HG03097 (cell line): ENCODE measurements at regions not wholly inside any gene's neighbourhood (a gene's known extent, or its start where the extent isn't known, plus 50 kb on each side); places are given as distances from the start of the nearest gene placed in this dataset.
A peak's percentile ranks its signal among the peaks of the same experiment; 100 is the strongest.

ENCODE experiments used
- ATAC-seq: cut with Tn5 transposase; IDR thresholded peaks from one replicate; pipeline ENCODE4 v1.9.1; 2021; ENCODE audit not compliant: unreplicated experiment, low FRiP score

DNA sequence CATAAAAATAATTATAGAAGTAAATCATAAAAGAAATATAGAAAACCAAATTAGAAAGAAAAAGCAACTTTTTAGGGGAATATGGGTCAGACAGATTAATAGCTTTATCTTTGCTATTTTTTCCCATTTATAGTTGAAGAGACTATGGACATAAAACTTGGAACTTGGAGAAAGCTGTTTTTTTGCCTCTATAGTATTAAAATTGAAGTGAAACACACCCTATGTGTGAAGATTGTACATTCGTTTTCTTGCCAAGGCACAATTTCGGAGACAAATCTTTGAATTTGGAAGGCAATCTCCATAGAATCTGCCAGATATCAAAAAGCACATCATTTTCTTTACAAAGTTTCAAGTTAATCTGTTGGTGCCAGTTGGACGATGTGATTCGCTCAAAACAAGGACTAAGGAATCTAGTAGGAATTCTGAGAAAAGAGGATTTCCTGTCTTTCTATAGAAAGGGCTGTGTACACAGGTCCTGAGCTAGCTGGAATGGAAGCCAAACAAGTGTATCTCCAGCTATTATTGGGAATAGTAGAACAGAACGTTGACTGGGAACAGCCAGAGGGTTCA, 156.3 kb downstream of the SLC7A11 start:
- ATAC-seq = no peak

DNA sequence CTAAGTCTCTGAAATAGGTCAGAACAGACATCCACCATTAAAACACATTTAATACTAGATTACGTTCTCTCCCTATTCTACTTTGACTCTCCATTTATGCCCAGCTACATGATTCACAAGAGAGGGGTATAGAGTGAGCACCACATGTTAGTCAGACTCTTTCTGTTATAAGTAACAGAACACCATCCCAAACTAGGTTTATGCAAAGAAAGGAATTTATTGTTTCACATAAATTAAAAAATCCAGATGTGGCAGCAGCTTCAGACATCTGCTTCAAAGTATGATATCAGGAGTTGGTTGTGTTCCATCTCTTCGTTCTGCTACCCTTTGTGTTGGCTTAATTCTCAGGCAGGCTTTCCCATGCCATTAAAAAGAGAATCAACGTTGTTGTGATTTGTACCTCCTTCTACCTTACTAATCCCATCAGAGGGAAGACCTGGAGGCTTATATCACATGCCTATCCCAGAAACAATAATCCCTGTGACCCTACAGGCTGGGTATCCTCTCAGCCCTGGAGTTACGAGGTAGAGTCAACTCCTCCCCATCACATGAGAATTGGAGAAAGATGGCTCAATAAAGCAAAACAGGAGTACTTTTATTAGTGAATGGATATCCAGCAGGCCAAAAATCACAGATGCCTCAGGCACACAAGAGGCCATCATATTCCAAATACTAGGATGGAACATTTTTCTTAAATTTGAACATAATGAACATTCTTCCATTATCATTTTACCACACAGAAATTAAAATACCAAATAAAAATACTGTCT, 163.2 kb downstream of the SLC7A11 start:
- ATAC-seq = no peak

DNA sequence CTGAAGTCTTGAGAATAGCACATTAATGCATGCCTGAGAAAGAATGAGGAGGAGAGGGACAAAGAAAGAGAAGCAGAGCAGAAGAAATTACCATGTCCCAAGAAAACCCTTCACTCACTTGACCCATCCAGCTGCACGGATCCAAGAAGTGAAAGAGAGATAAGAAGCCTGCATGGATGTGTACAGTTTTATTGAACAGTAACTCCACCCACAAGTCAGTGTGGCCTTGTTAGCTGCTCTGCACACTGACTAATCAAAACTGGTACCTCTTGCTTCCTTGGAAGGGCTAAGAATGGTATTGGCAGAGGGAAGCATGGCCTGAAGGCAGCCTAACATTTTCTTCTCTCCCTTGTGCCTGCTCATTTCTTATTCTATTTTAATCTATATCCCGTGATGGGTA, 163.9 kb downstream of the SLC7A11 start:
- no peak for ATAC-seq

DNA sequence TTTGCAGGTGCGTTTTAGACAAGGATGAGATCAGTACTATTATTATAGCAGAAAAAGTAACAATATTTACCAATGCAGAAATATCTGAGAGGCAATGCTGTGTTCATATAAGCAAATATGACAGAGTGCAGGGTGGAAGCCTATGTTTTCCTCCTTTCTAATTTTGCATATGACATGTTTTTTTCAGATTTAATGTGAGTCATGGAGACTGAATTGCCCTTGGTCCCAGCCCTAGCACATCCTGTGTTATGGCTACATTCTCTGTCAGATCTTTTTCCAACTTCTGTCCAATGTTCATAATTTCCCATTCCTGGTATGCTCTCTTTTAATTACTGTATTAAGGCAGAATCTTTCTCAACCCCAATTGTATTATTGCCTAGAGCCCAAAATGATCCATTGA, 165.6 kb downstream of the SLC7A11 start:
- no peak for ATAC-seq

DNA sequence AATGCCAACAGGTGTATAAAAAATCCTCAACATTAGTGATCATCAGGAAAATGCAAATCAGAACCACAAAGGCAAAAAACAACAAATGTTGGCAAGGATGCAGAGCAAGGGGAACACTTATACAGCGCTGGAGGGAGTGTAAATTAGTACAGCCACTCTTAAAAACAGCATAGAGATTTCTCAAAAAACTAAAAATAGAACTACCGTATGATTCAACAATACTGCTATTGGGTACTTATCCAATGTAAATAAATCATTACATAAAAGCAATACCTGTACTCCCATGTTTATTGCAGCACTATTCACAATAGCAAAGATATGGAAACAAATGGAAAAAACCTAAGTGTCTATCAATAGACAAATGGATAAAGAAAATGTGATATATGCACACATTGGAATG, 171.3 kb downstream of the SLC7A11 start:
- no peak for ATAC-seq

DNA sequence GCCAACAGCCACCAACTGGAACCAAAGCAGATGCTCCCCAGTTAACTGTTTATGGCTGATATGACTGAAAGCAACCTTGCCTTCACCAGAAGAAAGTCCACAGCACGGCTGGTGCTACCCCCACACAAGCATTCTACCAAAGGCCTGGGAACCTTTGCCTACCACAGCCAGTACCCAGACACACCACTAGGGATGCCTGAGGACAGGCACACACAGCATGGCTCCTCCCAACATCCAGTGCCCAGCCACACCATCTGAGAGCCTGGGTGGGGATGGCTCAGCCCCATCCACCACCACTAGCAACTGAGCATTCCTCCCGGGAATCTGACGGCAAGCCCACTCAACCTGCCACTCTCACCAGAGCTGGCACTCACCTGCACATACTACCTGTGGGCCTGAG, 178.6 kb downstream of the SLC7A11 start:
- no peak for ATAC-seq

DNA sequence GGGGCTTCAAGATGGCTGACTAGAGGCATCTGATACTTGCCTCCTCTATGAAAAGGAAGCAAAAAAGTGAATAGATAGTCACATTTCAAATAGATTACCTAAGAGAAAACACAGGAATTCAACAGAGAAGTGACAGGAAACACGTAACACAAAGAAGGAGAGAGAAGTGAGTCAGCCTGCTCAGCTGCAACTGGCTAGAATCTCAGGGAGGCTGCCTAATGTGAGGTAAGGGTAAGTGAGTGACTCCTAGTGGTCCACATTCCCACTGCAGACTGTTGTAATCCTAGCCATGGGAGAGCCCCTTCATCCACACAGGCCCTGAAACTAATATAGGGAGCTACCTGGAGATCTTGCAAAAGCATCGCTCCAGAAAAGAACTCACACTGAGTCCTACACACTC, 179.2 kb downstream of the SLC7A11 start:
- ATAC-seq = no peak

DNA sequence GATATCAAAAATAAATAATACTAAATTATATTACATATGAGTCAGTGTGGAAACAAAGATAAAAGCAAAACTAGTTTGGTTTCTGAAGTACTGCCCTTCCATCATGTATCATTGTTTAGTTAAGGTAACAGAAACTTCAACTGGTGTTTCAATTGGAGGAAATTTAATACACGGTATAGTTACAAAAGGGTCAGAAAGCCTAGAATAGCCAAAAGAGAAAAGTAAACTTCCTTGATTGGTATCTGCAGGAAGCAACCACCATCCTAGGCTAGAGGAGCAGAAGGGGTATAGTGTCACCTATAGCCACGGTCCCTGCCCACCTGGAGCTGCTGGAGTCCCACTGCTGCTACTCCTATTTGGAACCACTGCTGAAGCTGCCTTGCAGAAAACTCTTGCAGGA, 185.6 kb downstream of the SLC7A11 start:
- no peak for ATAC-seq

DNA sequence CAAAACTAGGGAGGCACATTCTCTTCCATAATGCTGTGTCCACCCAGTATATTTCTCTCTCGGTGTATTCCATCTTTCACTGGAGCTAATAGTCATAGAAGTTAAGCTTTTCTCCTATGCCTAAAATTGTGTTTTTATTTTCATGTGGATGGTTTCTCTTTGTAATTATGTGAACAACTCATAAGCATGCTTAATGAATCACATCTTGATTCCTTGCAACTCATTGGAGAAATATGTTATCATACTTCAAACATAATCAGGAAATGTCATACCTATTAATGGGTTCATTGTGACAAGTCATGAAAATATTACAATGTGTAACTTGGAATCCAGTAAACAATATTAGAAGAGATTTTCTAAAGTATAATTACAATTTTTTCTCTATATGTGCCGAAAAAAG, 186.3 kb downstream of the SLC7A11 start:
- no peak for ATAC-seq

DNA sequence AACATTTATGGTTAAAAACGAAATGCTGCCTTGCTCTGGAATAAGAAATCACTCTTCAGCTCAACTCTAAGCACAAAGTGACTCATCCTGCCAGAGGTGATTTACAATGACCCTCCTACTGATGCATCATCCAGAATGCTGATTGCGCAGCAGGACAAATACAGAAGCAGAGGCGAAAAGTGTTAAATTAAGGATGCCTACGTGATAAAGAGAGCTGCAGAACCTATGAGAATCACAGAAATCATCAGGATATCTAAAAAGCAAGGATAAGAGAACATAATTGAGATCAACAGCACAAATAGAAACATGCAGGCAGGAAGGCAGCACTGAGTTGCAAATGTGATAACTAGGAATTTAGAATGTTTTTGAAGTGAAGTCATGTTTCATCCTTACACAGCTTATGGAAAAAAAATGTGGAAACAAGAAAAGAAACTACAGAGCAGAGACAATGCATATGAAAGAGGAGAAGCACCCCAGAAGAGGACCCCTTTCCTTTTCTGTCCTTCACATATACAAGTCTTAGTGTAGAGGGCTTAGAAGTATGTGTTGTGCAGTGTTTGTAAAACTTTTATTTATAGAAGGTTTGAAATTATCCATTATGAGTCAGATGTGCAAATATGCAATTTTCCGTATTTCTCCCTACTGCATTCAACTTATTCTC, 188.4 kb downstream of the SLC7A11 start:
- no peak for ATAC-seq

DNA sequence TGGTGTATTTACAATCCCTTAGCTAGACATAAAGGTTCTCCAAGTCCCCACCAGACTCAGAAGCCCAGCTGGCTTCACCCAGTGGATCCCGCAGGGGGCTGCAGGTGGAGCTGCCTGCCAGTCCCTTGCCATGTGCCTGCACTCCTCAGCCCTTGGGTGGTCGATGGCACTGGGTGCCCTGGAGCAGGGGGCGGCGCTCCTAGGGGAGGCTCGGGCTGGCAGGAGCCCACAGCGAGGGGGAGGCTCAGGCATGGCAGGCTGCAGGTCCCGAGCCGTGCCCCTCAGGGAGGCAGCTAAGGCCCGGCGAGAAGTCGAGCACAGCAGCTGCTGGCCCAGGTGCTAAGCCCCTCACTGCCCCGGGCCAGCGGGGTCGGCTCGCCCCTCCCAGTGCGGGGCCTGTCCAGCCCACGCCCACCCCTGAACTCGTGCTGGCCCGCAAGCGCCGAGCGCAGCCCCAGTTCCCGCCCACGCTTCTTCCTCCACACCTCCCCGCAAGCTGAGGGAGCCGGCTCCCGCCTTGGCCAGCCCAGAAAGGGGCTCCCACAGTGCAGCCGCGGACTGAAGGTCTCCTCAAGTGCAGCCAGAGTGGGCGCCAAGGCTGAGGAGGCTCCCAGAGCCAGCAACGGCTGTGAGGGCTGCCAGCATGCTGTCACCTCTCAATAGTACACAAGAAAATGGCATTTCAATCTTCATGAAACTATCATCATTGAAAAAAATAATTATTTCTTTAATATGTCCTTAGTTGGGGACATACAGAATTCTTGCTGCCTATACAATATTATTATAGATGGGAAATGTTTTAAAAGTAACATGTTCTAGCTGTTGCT, 189.1 kb downstream of the SLC7A11 start:
- ATAC-seq = no peak

DNA sequence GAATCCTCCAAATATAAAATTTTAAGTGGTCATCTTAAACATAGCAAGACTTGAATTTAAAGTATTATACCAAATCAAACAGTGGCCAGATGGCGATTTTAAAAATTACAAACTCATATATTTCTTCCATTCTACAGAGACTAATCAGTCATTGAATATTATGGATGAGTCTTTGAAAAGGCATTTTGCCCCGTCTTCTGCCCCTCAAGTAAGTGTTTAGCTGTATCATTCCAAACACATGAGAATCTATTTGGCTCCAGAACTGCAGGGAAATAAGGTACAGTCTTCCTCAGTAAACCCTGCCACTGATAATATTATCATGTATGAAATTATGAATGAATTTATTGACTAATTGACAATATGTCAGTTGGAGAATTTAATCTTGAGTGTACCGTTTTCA, 191.0 kb downstream of the SLC7A11 start:
- no peak for ATAC-seq

DNA sequence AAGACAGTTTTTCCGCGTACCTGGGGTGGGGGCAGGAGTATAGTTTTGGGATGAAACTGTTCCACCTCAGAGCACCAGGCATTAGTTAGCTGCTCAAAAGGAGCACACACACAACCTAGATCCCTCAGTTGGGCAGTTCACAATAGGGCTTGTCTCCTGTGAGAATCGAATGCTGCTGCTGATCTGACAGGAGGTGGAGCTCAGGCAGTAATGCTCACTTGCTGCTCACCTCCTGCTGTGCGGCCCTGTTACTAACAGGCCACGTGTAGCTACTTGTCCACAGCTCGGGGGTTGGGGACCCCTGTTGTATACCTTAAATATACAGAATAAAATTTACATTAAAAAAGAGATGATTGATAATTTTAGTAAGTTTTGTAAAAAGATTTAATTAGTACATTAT, 191.5 kb downstream of the SLC7A11 start:
- ATAC-seq = no peak

DNA sequence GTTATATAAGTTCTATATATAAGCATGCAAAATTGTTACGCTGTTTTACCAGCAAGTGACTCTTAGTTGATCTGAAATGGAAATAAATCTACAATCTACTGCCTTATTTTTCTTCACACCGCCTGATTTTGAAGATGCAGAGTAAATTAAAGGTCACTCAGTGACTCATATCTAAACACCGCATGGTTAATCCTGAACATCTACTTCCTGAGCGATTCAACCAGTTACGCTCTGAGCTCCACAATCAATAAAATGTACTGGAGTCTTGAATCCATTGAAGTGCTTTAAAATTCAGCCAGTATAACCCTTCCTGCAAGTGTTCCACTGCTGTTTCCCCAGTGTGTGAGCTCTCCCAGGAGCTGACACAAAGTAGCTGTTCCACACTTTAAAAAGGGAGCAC, 192.8 kb downstream of the SLC7A11 start:
- ATAC-seq = no peak

DNA sequence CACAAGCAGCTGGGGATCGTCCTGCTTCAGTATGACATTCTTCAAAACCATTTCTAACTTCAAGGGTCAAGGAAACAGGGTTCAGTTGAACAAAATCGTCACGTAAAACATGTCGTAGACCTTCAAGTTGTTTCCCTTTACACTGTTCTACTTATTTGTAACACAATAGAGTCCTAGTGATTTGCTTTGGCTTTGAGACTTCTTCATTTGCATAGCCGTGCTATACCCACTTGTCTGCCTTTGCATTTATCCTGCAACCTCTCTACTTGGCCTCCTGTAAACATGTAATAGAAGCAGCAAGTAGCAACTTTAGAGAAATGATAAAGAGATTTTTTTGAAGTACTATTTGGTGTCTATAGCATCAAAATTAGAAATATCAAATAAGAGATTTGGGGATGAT, 194.9 kb downstream of the SLC7A11 start:
- no peak for ATAC-seq

DNA sequence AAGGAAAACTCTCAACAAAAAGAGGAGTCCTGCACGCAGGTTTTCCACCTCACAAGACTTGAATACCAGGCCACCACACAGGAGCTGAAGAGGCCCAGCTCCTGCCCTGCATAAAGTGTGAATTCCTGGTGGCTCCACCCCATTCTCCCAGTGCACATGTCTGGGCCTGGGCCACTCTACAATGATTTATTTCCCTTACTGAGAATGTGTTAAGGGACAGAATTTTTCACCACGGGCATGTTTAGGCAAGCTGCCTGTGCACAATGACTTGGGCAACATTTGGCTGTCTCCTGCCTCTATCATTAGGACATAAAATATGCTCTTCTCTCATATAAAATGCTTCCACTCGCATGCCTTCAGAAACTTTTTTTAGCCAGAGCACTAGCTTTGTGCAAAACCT, 197.1 kb downstream of the SLC7A11 start:
- no peak for ATAC-seq

DNA sequence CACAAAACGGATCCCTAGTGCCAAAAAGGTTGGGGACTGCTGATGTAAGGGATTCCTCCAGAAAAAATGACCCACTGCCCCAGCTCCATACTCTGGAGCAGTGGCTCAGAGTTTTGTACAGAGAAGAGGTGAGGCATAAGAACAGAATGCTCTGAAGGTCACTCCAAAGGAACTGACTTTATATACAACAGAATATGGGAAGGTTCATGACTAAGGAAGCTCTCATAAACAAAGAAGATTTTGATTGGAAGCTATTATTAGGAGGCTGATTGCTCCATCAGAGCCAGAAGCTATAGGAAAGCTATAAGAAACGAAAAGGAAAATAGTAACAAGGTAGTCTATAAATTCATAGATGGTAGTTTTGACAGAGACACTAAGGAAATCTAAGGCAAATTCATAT, 203.1 kb downstream of the SLC7A11 start:
- no peak for ATAC-seq

DNA sequence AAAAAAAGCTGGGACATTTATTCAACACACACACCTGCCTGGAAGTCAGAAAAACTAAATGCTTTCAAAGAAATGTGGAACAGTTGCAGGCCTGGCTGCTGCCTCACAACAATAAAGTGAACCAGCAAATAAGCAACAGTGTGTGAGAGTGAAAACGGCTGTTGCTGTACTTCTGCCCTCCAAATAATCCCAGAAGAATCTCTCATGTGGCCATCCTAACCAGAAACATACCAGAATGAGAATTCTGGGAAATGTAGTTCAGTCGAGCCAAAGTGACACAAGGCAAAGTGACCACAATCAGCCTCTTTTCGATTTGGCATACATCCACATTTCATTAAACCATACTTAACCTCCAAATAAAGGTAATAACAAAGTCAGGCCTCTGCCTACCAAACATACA, 204.5 kb downstream of the SLC7A11 start:
- no peak for ATAC-seq

DNA sequence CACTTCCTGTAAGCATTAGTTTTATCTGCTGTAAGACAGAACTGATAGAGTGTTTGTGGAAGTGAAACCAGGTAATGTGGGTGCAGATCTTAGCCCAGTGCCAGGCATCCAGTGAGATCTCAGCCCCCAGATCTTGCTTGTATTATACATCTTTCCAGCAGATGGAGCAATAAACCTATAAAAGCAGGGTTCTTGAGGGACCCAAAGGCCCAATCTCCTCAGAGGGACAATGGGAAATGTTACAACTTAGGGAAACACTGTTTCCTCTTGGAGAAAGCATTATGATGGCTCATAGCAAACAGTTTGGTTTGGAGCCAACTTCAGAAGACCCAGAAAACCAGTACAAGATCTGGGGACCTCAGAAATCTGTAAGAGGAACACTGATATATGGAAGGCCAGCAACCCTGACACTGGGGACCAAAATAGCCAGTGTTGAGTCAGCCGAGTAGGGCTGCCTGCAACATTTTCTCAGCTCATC, 206.3 kb downstream of the SLC7A11 start:
- peak; percentile 100 for ATAC-seq

DNA sequence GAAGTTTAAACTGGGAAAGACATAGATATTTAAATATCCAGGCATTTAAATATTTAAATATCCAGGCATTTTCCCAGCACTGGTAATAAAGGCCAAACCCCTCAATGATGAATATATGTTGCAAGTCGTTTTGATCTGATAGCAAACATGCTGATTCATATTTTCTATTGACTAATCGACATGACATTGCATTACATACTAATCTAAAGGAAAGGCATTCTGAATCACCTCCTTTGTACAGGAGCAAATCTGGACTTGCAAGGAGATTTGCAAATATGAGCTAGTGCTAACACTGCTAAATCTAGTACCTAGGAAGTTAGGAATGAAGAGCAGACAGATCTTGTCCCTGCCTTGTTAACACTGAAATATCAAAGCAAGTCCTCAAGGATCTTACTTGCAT, 207.3 kb downstream of the SLC7A11 start:
- no peak for ATAC-seq

DNA sequence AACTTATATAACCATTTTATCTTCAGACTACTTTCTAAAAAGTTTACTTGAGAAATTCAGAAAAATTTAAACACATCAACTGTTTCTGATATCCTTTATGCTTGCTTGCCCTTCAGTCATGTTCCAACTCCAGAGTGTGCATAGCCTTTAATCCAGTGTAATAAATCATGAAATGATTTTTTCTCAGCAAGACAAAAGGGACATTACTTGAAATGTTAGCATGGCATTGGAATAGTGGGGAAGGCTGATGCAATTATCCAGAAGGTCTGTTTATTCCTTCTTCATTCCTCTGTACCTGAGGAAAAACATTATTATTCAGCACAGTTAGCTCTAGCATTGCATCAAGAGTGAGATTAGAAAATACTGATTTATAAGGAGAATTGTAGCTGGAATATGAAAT, 209.9 kb downstream of the SLC7A11 start:
- ATAC-seq = no peak
